ENCODE measurements at regions not wholly inside any gene's neighbourhood (a gene's known extent, or its start where the extent isn't known, plus 50 kb on each side); places are given as distances from the start of the nearest gene placed in this dataset.

DNA sequence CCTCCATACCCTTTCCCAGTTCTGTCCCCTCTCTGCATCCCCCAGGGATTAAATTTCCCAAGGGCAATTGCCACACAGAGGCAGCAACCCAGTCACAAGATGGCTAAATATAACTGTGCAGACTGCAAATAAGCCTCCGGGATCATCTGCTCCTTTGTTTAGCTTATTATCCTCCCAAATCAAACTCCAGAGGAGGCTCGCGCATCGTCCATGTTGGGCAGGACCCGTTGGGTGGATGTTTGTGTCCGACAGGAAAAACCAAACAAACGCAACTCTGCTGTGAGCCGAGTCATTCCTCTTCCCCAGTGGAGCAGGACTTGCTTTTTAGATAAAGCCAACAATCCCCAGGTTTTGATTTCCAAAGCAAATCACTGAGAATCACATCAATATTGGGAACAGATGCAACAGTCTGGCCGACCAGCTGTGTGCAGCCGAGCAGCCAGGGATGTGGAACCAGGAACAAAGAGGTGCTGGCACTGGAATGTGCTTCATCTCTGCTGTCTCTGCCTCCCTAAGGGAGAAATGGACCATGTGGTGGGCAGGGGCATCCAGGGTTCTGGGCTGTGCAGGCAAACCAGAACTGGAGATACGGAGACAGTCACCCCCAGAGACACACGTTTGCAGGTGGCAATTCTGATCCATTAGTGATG lies 89.8 kb downstream of the PTTG1 start:
- no peak for DNase-seq (ENCODE audit: low read depth)

Measured in iris pigment epithelial cell (primary cell).